OCI-LY7 (cell line): ENCODE measurements at regions not wholly inside any gene's neighbourhood (a gene's known extent, or its start where the extent isn't known, plus 50 kb on each side); places are given as distances from the start of the nearest gene placed in this dataset.

Experiments used
- BruUV-seq: library from RNA; stranded (reverse); fragments of 400-500 nt; replicated peaks from 2 replicates; lab custom pipeline; 2021; lab: Mats Ljungman, UMichigan
- CTCF ChIA-PET: fragments of 300-600 bp; sonication (Branson Sonifier 250); formaldehyde crosslinking; loops from one replicate; lab custom pipeline; 2022; ENCODE audit warnings: antibody characterized with exemption; ENCODE audit not compliant: unreplicated experiment; lab: Charles Lee
- POLR2A ChIA-PET: fragments of 300-600 bp; sonication (Branson Sonifier 250); formaldehyde crosslinking; loops from one replicate; lab custom pipeline; 2022; ENCODE audit warnings: antibody characterized with exemption; lab: Charles Lee
- DNase-seq: peaks from one replicate; pipeline ENCODE4 v3.0.0-alpha.2; 2015; ENCODE audit warnings: low spot score
- H2AFZ ChIP-seq: fragments of 200-600 bp; sonication (generic), shearing (Covaris generic); 2 replicates; pipeline ENCODE4 v1.6.1; 2014; ENCODE audit warnings: mild to moderate bottlenecking, antibody characterized with exemption, low read length, moderate library complexity
- H3K27ac ChIP-seq: fragments of 200-600 bp; sonication (generic); 2 replicates; pipeline ENCODE4 v1.5.1; 2014; ENCODE audit warnings: mixed run types, low read depth, mild to moderate bottlenecking, moderate library complexity, low read length, inconsistent platforms; ENCODE audit not compliant: poor library complexity, severe bottlenecking
- H3K36me3 ChIP-seq: fragments of 200-600 bp; sonication (generic); 2 replicates; pipeline ENCODE4 v1.6.1; 2014; ENCODE audit warnings: mild to moderate bottlenecking, antibody characterized with exemption, low read length, moderate library complexity, mixed read lengths; ENCODE audit not compliant: insufficient read depth
- H3K4me1 ChIP-seq: fragments of 200-600 bp; sonication (generic); 2 replicates; pipeline ENCODE4 v1.5.1; 2014; ENCODE audit warnings: mild to moderate bottlenecking, low read length; ENCODE audit not compliant: insufficient read depth, poor library complexity, severe bottlenecking
- H3K4me2 ChIP-seq: fragments of 200-600 bp; sonication (generic); 2 replicates; pipeline ENCODE4 v1.6.1; 2014; ENCODE audit warnings: mild to moderate bottlenecking, low read length
- H3K4me3 ChIP-seq: fragments of 200-600 bp; sonication (generic); 2 replicates; pipeline ENCODE4 v1.5.1; 2014; ENCODE audit warnings: mild to moderate bottlenecking, low read depth, low read length; ENCODE audit not compliant: poor library complexity, severe bottlenecking
- H3K79me2 ChIP-seq: fragments of 200-600 bp; sonication (generic); 2 replicates; pipeline ENCODE4 v1.6.1; 2016; ENCODE audit warnings: low read depth, mild to moderate bottlenecking, low read length, moderate library complexity, mixed read lengths; ENCODE audit not compliant: insufficient read depth
- H3K9me2 ChIP-seq: fragments of 200-600 bp; sonication (generic); 2 replicates; pipeline ENCODE4 v1.6.1; 2016; ENCODE audit warnings: mild to moderate bottlenecking, low read length, mixed read lengths; ENCODE audit not compliant: insufficient read depth
- H3K9me3 ChIP-seq: fragments of 200-600 bp; sonication (generic); 2 replicates; pipeline ENCODE4 v1.6.1; 2014; ENCODE audit warnings: mild to moderate bottlenecking, mixed run types, low read length, mixed read lengths
- H4K20me1 ChIP-seq: fragments of 200-600 bp; sonication (generic); 2 replicates; pipeline ENCODE4 v1.6.1; 2014; ENCODE audit warnings: mild to moderate bottlenecking, antibody characterized with exemption, low read length, moderate library complexity, mixed read lengths; ENCODE audit not compliant: insufficient read depth
- CTCF ChIP-seq: fragments of 200-600 bp; sonication (generic); conservative IDR thresholded peaks from 2 replicates; pipeline ENCODE4 v1.5.1; 2014; ENCODE audit warnings: mild to moderate bottlenecking, antibody characterized with exemption, low read length, moderate library complexity, mixed read lengths
- EZH2phosphoT487 ChIP-seq: fragments of 200-600 bp; sonication (generic); IDR thresholded peaks from 2 replicates; pipeline ENCODE4 v1.6.1; 2018; ENCODE audit warnings: low read depth, borderline replicate concordance, mild to moderate bottlenecking, mixed run types, antibody characterized with exemption, low read length, moderate library complexity, mixed read lengths
- intact Hi-C: fragments of 100-400 bp; cut with micrococcal nuclease; formaldehyde crosslinking; loops from one replicate; pipeline ENCODE4 v1.10.0; 2022; ENCODE audit not compliant: unreplicated experiment

- Histone ChIP-seq H3K4me3 (no peak overlapping the region), H3K79me2 (no peaks in the 10 kb centered on the region), H3K4me1 (no peaks in the 10 kb centered on the region), H4K20me1 (no peaks in the 10 kb centered on the region), H3K4me2 (no peak overlapping the region), H3K9me3 (no peaks in the 10 kb centered on the region), H3K27ac (no peak overlapping the region), H3K9me2 (no peaks in the 10 kb centered on the region), H3K36me3 (no peaks in the 10 kb centered on the region), H2AFZ (no peak overlapping the region)
- TF ChIP-seq CTCF = no peak
- TF ChIP-seq EZH2phosphoT487 = no peak
- no peak for DNase-seq
- ChIA-PET POLR2A (no interaction called here), CTCF (no interaction called here)
- intact Hi-C loops = no loop called here
- BruUV-seq = no TSS peak
Measured at GRCh38 chr19:40932008-40932959, 50.3 kb upstream of the CYP2A7 start.
